ENCODE measurements at regions not wholly inside any gene's neighbourhood (a gene's known extent, or its start where the extent isn't known, plus 50 kb on each side); places are given as distances from the start of the nearest gene placed in this dataset.
"Not testable (repeated sequence)": the region's sequence is repeated elsewhere in the genome, so short reads cannot be mapped to it uniquely, and the experiment has no call there.

DNA sequence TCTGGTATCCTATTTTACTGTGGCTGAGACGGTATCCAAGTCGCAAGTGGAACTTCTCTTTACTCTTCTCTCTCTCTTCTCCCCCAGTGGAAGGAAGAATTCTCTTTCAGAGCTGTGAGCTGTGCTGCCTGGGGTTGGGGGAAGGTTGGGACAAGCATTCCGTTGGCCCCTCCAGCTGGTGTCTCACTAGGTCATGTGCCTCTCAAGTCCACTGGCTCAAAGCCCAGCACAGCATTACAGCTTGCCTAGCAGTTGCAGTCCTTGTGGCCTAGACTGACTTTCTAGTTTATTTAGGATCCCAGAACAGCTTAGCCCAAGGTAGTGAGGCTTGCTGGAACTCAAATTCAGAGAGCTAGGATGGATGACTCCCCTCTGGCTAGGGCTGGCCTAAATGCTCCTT is 76.1 kb upstream of the SPATA16 start:
- no peaks in the 10 kb centered on the region for H3K9me3 ChIP-seq (ENCODE audit: severe bottlenecking)
- no peak overlapping the region for H3K4me3 ChIP-seq (ENCODE audit: low read depth, low read length)
- no peak for TF ChIP-seq CTCF (IDR thresholded peaks at IDR 0.05; ENCODE audit: low read depth, low read length)
- DNase-seq: no peak
- no peaks in the 10 kb centered on the region for H3K27me3 ChIP-seq (ENCODE audit: insufficient read depth, low read depth, severe bottlenecking)
- H3K27ac ChIP-seq: no peak overlapping the region
- no peaks in the 10 kb centered on the region for H3K36me3 ChIP-seq

DNA sequence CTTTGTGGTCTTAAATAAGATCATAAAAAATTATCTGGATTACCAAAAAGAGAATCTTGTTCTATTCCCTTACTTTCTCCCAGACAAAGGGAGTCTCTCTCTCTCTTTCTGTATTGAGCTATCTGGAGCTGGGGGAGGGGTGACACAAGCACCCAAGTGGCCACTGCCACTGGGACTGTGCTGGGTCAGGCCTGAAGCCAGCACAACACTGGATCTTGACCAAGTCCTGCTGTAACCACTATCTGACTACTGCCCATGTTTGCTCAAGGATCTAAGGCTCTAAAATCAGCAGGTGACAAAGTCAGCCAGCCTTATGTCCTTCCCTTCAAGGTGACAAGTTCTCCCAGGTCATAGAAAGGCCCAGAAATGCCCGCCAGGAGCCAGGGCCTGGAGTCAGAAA is 75.0 kb upstream of the SPATA16 start:
- no peak overlapping the region for H3K27ac ChIP-seq
- H3K4me3 ChIP-seq (ENCODE audit: low read depth, low read length): no peak overlapping the region
- H3K36me3 ChIP-seq: no peaks in the 10 kb centered on the region
- H3K27me3 ChIP-seq (ENCODE audit: insufficient read depth, low read depth, severe bottlenecking): no peaks in the 10 kb centered on the region
- no peak for TF ChIP-seq CTCF (IDR thresholded peaks at IDR 0.05; ENCODE audit: low read depth, low read length)
- no peaks in the 10 kb centered on the region for H3K9me3 ChIP-seq (ENCODE audit: severe bottlenecking)
- DNase-seq: no peak

- DNase-seq: no peak
- no peak overlapping the region for H3K27ac ChIP-seq
Observed at GRCh38 chr3:173214576-173214975, 73.5 kb upstream of the SPATA16 start.

DNA sequence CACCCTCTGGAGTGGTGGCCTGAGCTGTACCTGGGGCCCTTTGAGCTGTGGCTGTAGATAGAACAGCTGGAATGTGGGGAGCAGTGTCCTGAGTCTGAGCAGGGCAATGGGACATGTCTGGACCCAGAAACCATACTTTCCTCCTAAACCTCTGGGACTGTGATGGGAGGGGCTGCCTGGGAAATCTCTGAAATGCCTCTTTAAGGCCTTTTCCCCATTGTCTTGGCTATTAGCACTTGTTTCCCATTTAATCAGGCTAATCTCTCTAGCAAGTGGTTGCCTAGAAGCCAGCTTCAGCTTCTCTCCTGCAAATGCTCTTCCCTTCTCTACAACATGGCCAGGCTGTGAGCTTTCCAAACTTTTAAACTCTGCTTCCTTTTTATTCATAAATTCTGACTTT is 58.5 kb upstream of the SPATA16 start:
- no peak for DNase-seq
- Histone ChIP-seq H3K27me3 (ENCODE audit: insufficient read depth, low read depth, severe bottlenecking) (no peaks in the 10 kb centered on the region), H3K27ac (no peak overlapping the region), H3K9me3 (ENCODE audit: severe bottlenecking) (no peaks in the 10 kb centered on the region), H3K36me3 (no peaks in the 10 kb centered on the region), H3K4me3 (ENCODE audit: low read depth, low read length) (no peak overlapping the region)
- no peak for TF ChIP-seq CTCF (IDR thresholded peaks at IDR 0.05; ENCODE audit: low read depth, low read length)

More at GRCh38 chr3:173214576-173214975, 73.5 kb upstream of the SPATA16 start:
- Histone ChIP-seq H3K9me3 (ENCODE audit: severe bottlenecking) (no peaks in the 10 kb centered on the region), H3K27me3 (ENCODE audit: insufficient read depth, low read depth, severe bottlenecking) (no peaks in the 10 kb centered on the region), H3K36me3 (no peaks in the 10 kb centered on the region), H3K4me3 (ENCODE audit: low read depth, low read length) (no peak overlapping the region)
- no peak for TF ChIP-seq CTCF (IDR thresholded peaks at IDR 0.05; ENCODE audit: low read depth, low read length)

GRCh38 chr3:173194868-173195267 is 53.8 kb upstream of the SPATA16 start:
- not testable (repeated sequence) for H3K27ac ChIP-seq; H3K36me3 ChIP-seq; DNase-seq; H3K9me3 ChIP-seq (ENCODE audit: severe bottlenecking); H3K4me3 ChIP-seq (ENCODE audit: low read depth, low read length); H3K27me3 ChIP-seq (ENCODE audit: insufficient read depth, low read depth, severe bottlenecking)

DNA sequence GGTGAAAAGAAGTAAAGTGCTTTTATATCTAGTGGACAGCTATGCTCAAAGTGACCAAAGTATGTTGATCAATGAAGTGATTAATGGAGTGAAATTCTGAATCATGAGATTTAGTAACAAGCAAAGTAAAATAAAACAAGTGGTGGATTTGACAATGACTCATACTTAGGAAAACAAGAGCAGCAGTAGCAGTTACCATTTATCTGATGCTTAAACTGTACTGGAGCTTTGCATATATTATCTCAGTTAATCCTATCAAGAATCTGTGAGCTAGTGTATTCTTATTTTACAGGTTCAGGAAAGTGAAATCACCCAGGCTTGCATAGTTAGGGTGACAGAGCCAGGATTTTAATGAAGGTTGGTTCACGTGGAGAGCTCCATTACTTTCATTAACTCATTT is 50.6 kb upstream of the SPATA16 start:
- H3K27ac ChIP-seq: no peak overlapping the region
- no peaks in the 10 kb centered on the region for H3K27me3 ChIP-seq (ENCODE audit: insufficient read depth, low read depth, severe bottlenecking)
- H3K36me3 ChIP-seq: no peaks in the 10 kb centered on the region
- no peaks in the 10 kb centered on the region for H3K9me3 ChIP-seq (ENCODE audit: severe bottlenecking)
- no peak for DNase-seq
- H3K4me3 ChIP-seq (ENCODE audit: low read depth, low read length): no peak overlapping the region
- no peak for TF ChIP-seq CTCF (IDR thresholded peaks at IDR 0.05; ENCODE audit: low read depth, low read length)

All from WERI-Rb-1 (cell line).